Neural progenitor cell (in vitro differentiated cells): ENCODE measurements at regions not wholly inside any gene's neighbourhood (a gene's known extent, or its start where the extent isn't known, plus 50 kb on each side); places are given as distances from the start of the nearest gene placed in this dataset.

ENCODE experiments used
- DNase-seq: peaks from one replicate; pipeline ENCODE4 v3.0.0-alpha.2; 2016; ENCODE audit warnings: low spot score
- H2AFZ ChIP-seq: fragments of 200-600 bp; sonication (generic); replicated peaks from 2 replicates; pipeline ENCODE4 v1.6.1; 2016; ENCODE audit warnings: antibody characterized with exemption
- H3F3A ChIP-seq: fragments of 200-600 bp; sonication (generic); 2 replicates; pipeline ENCODE4 v1.6.1; 2016; ENCODE audit warnings: antibody characterized with exemption, low read depth
- H3K27ac ChIP-seq: fragments of 200-600 bp; sonication (generic); 2 replicates; pipeline ENCODE4 v1.5.1; 2016; ENCODE audit warnings: mild to moderate bottlenecking
- H3K27me3 ChIP-seq: fragments of 200-600 bp; sonication (generic); 2 replicates; pipeline ENCODE4 v1.6.1; 2016; ENCODE audit warnings: mild to moderate bottlenecking, moderate library complexity
- H3K36me3 ChIP-seq: fragments of 200-600 bp; sonication (generic); 2 replicates; pipeline ENCODE4 v1.5.1; 2016
- H3K4me1 ChIP-seq: fragments of 200-600 bp; sonication (generic); 2 replicates; pipeline ENCODE4 v1.6.1; 2016; ENCODE audit warnings: mixed run types
- H3K4me2 ChIP-seq: fragments of 200-600 bp; sonication (generic); 2 replicates; pipeline ENCODE4 v1.6.1; 2016
- H3K4me3 ChIP-seq: fragments of 200-600 bp; sonication (generic); 2 replicates; pipeline ENCODE4 v1.5.1; 2016
- H3K79me2 ChIP-seq: fragments of 200-600 bp; sonication (generic); 2 replicates; pipeline ENCODE4 v1.6.1; 2016; ENCODE audit warnings: low read depth
- H3K9ac ChIP-seq: fragments of 200-600 bp; sonication (generic); 2 replicates; pipeline ENCODE4 v1.6.1; 2016
- H3K9me3 ChIP-seq: fragments of 200-600 bp; sonication (generic); 2 replicates; pipeline ENCODE4 v1.5.1; 2016; ENCODE audit warnings: low read depth
- H4K20me1 ChIP-seq: fragments of 200-600 bp; sonication (generic); 2 replicates; pipeline ENCODE4 v1.6.1; 2016; ENCODE audit warnings: low read depth
- H3K27ac Mint-ChIP-seq: 3 replicates; pipeline ENCODE4 v1.8.0; 2021; ENCODE audit warnings: mixed read lengths
- H3K27me3 Mint-ChIP-seq: 2 replicates; pipeline ENCODE4 v1.8.0; 2022; ENCODE audit warnings: low read depth, mild to moderate bottlenecking, inconsistent platforms, moderate library complexity, mixed read lengths; ENCODE audit not compliant: insufficient read depth
- H3K36me3 Mint-ChIP-seq: 3 replicates; pipeline ENCODE4 v1.8.0; 2021; ENCODE audit warnings: mixed read lengths
- H3K4me1 Mint-ChIP-seq: 3 replicates; pipeline ENCODE4 v1.8.0; 2021; ENCODE audit warnings: mixed read lengths
- H3K4me3 Mint-ChIP-seq: 3 replicates; pipeline ENCODE4 v1.8.0; 2021; ENCODE audit warnings: mild to moderate bottlenecking, moderate library complexity, mixed read lengths
- H3K9me3 Mint-ChIP-seq: 3 replicates; pipeline ENCODE4 v1.8.0; 2020; ENCODE audit warnings: mixed read lengths
- CTCF ChIP-seq: fragments of 200-600 bp; sonication (generic); IDR thresholded peaks from 2 replicates; pipeline ENCODE4 v1.5.1; 2017; ENCODE audit warnings: antibody characterized with exemption, mild to moderate bottlenecking
- EZH2 ChIP-seq: fragments of 200-600 bp; sonication (generic); IDR thresholded peaks from 2 replicates; pipeline ENCODE4 v1.6.1; 2017; ENCODE audit warnings: antibody characterized with exemption, mild to moderate bottlenecking, moderate library complexity
- EZH2phosphoT487 ChIP-seq: fragments of 200-600 bp; sonication (generic); IDR thresholded peaks from 2 replicates; pipeline ENCODE4 v1.6.1; 2017; ENCODE audit warnings: antibody characterized with exemption

GRCh38 chr5:166992874-166993722, 1298.3 kb upstream of the WWC1 start:
- peak overlapping the region; percentile 46 for H3K4me2 ChIP-seq
- H3K36me3 Mint-ChIP-seq, result peaks cover 24% of the 10 kb centered on the region
- H3K27ac Mint-ChIP-seq, result no peak overlapping the region

DNA sequence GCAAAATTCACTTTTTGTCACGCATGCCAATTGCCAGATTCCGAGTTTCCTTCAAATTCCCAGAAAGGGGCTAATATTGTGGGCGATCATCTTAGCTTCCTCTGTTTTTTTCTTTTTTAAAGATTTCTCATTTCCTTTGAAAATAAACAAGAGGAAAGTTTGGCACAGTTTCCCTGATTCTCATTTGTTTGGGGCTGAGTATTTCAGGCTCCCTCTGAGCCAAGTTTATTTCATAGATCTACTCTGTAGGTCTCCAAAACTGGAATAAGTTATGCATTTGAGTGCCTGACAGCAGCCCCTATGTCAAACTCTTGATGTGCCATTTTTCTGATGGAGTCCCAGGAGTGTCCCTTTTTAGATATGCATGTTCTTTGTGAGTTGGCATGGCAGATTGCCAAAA, 1297.2 kb upstream of the WWC1 start:
- no peak overlapping the region for H3K4me3 ChIP-seq
- H3K4me3 Mint-ChIP-seq, result no peak overlapping the region
- no peaks in the 10 kb centered on the region for H3K9me3 ChIP-seq
- H3K9me3 Mint-ChIP-seq, result peaks cover 9% of the 10 kb centered on the region
- no peaks in the 10 kb centered on the region for H4K20me1 ChIP-seq
- H3K79me2 ChIP-seq, result no peaks in the 10 kb centered on the region
- H3K36me3 Mint-ChIP-seq, result peaks cover 26% of the 10 kb centered on the region
- H3K4me2 ChIP-seq, result no peak overlapping the region
- H3F3A ChIP-seq, result no peaks in the 10 kb centered on the region
- no peak overlapping the region for H3K9ac ChIP-seq
- H3K27me3 Mint-ChIP-seq, result no peaks in the 10 kb centered on the region
- no peak overlapping the region for H3K27ac ChIP-seq
- no peak for DNase-seq
- H3K27me3 ChIP-seq, result no peaks in the 10 kb centered on the region
- no peak overlapping the region for H3K27ac Mint-ChIP-seq
- H2AFZ ChIP-seq, result no peak overlapping the region
- H3K4me1 Mint-ChIP-seq, result peaks cover 7% of the 10 kb centered on the region
- TF ChIP-seq EZH2, result no peak
- no peak for TF ChIP-seq CTCF
- no peak for TF ChIP-seq EZH2phosphoT487
- H3K4me1 ChIP-seq, result peaks cover 26% of the 10 kb centered on the region
- no peaks in the 10 kb centered on the region for H3K36me3 ChIP-seq

More at GRCh38 chr5:166992874-166993722, 1298.3 kb upstream of the WWC1 start:
- H3F3A ChIP-seq, result no peaks in the 10 kb centered on the region
- Mint-ChIP-seq H3K9me3 (peaks cover 7% of the 10 kb centered on the region), H3K4me1 (peaks cover 7% of the 10 kb centered on the region), H3K27me3 (peaks cover 2% of the 10 kb centered on the region), H3K4me3 (no peak overlapping the region)
- TF ChIP-seq CTCF (no peak), EZH2phosphoT487 (no peak), EZH2 (no peak)
- H3K79me2 ChIP-seq, result no peaks in the 10 kb centered on the region
- no peak overlapping the region for H3K9ac ChIP-seq
- no peak overlapping the region for H3K4me3 ChIP-seq
- H3K4me1 ChIP-seq, result peaks cover 26% of the 10 kb centered on the region
- H3K27me3 ChIP-seq, result no peaks in the 10 kb centered on the region
- H2AFZ ChIP-seq, result no peak overlapping the region
- no peaks in the 10 kb centered on the region for H4K20me1 ChIP-seq
- H3K9me3 ChIP-seq, result no peaks in the 10 kb centered on the region
- H3K36me3 ChIP-seq, result no peaks in the 10 kb centered on the region
- no peak overlapping the region for H3K27ac ChIP-seq
- peak; percentile 38 for DNase-seq

GRCh38 chr5:167001246-167001645, 1290.2 kb upstream of the WWC1 start:
- Mint-ChIP-seq H3K27me3 (no peaks in the 10 kb centered on the region), H3K36me3 (peaks cover 10% of the 10 kb centered on the region), H3K27ac (no peak overlapping the region), H3K4me3 (no peak overlapping the region), H3K4me1 (peaks cover 20% of the 10 kb centered on the region), H3K9me3 (peaks cover 6% of the 10 kb centered on the region)
- H3K79me2 ChIP-seq, result no peaks in the 10 kb centered on the region
- no peak for DNase-seq
- H4K20me1 ChIP-seq, result no peaks in the 10 kb centered on the region
- no peak overlapping the region for H3K4me3 ChIP-seq
- no peak overlapping the region for H3K4me2 ChIP-seq
- H3K9ac ChIP-seq, result no peak overlapping the region
- no peaks in the 10 kb centered on the region for H3K27me3 ChIP-seq
- TF ChIP-seq EZH2phosphoT487, result no peak
- TF ChIP-seq EZH2, result no peak
- no peak for TF ChIP-seq CTCF
- no peaks in the 10 kb centered on the region for H3K36me3 ChIP-seq
- no peak overlapping the region for H2AFZ ChIP-seq
- no peaks in the 10 kb centered on the region for H3K9me3 ChIP-seq
- H3K4me1 ChIP-seq, result no peaks in the 10 kb centered on the region
- H3K27ac ChIP-seq, result no peak overlapping the region
- H3F3A ChIP-seq, result no peaks in the 10 kb centered on the region
